ENCODE measurements at regions not wholly inside any gene's neighbourhood (a gene's known extent, or its start where the extent isn't known, plus 50 kb on each side); places are given as distances from the start of the nearest gene placed in this dataset.

DNA sequence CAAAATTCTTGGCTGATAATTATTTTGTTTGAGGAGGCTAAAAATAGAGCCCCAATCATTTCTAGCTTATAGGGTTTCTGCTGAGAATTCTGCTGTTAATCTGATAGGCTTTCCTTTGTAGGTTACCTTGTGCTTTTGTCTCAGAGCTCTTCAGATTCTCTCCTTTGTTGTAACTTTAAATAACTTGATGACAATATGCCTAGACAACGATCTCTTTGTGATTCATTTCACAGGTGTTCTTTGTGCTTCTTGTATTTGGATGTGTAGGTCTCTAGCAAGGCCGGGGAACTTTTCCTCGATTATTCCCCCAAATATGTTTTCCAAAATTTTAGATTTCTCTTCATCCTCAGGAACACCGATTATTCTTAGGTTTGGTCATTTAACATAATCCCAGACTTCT is 376.5 kb upstream of the MAN1A1 start:
- H3K27me3 ChIP-seq (ENCODE audit: control insufficient read depth, insufficient read depth, low read length) = no peaks in the 10 kb centered on the region
- no peak overlapping the region for H3K9ac ChIP-seq (ENCODE audit: low read length)
- no peak overlapping the region for H3K27ac ChIP-seq (ENCODE audit: low read depth, low read length)
- H3K4me1 ChIP-seq (ENCODE audit: control insufficient read depth, insufficient read depth, low read length) = no peaks in the 10 kb centered on the region
- no peaks in the 10 kb centered on the region for H3K36me3 ChIP-seq (ENCODE audit: control insufficient read depth, insufficient read depth, low read length)
- H3K4me3 ChIP-seq (ENCODE audit: low read length) = no peak overlapping the region

DNA sequence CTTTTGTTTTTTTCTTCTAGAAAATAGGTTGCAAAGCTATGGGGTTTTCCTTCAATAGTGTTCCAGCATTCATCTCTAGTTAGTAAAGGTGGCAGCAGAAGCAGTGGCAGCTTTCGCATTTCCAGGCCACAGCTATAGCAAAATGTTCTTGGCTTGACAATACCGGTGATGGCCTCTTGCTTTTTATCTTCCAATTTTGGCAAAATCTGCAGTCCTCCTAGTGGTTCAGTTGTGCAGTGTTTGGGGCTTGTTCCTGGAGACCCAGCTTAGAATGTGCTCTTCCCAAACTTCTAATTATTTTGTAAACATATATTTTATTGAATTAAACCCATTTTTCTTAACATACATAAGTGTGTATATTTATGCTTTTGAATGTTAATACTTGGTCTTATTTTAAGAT is 370.6 kb upstream of the MAN1A1 start:
- Histone ChIP-seq H3K9ac (ENCODE audit: low read length) (no peak overlapping the region), H3K36me3 (ENCODE audit: control insufficient read depth, insufficient read depth, low read length) (no peaks in the 10 kb centered on the region), H3K27ac (ENCODE audit: low read depth, low read length) (no peak overlapping the region), H3K4me3 (ENCODE audit: low read length) (no peak overlapping the region), H3K4me1 (ENCODE audit: control insufficient read depth, insufficient read depth, low read length) (no peaks in the 10 kb centered on the region), H3K27me3 (ENCODE audit: control insufficient read depth, insufficient read depth, low read length) (no peaks in the 10 kb centered on the region)

DNA sequence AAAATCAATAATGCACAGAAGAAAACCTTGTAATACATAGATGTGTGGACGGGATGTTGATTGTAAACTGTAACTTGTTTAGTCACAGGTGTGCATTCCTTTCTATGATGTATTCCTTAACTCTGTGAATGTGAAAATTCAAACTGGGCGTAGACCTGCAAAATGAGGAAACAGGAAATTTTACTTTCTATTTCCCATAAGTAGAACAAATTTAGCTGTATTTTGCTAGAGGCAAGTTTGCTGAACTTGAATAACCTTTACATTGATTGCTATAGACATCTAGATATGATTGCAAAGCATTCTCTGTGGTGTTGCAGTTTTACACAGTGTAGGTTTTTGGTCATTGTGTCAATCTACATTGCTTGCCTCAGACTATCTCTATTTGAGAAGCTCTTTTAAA is 368.4 kb upstream of the MAN1A1 start:
- Histone ChIP-seq H3K36me3 (ENCODE audit: control insufficient read depth, insufficient read depth, low read length) (no peaks in the 10 kb centered on the region), H3K27ac (ENCODE audit: low read depth, low read length) (no peak overlapping the region), H3K27me3 (ENCODE audit: control insufficient read depth, insufficient read depth, low read length) (no peaks in the 10 kb centered on the region), H3K4me1 (ENCODE audit: control insufficient read depth, insufficient read depth, low read length) (no peaks in the 10 kb centered on the region), H3K4me3 (ENCODE audit: low read length) (no peak overlapping the region), H3K9ac (ENCODE audit: low read length) (no peak overlapping the region)

DNA sequence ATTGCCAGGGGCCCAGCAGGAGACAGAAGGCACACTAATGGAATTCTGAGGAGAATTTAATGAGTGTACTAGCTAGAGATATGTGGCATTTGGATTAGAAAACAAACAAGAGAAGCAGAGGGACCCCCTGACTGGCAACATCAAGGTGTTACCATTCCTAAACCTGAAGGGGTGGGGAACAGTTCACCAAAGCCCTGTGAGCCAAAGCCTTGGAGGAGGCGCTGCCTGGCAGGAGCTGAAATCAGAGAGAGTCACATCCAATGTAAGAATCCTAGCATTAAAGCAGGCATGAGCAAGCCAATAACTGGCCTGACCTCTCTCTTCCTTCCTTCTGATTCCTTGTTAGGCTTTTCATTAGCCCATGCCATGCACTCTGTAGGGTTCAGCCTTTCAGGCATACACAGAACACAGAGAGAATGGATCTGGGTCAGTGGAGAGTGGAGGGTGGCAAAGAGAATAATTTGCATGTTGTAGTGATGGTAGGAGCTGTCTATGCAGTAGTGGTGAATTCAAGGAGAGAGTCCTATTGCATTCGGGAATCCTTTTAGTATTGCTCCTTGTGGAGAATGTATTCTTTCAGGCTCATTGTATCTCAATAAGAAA is 367.2 kb upstream of the MAN1A1 start:
- H3K9ac ChIP-seq (ENCODE audit: low read length) = no peak overlapping the region

DNA sequence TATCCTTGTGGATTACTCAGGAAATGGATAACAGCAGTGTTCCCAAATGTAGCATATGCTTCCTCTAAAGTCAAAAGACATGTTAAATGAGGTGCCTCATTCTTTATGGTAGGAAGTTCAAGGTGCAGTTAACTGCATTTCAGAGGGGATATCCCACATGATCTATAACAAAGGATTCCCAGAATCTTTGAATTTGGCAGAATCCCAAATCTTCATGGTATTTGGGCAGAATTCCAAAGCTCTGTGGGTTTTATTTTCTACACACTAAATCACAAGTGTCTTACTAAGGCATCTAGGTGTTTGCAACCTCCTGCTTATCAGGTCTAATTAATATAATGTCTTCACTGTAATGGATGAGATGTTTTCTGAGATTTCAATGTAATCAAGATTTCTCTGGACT is 364.3 kb upstream of the MAN1A1 start:
- no peak overlapping the region for H3K27ac ChIP-seq (ENCODE audit: low read depth, low read length)
- H3K36me3 ChIP-seq (ENCODE audit: control insufficient read depth, insufficient read depth, low read length) = no peaks in the 10 kb centered on the region
- H3K9ac ChIP-seq (ENCODE audit: low read length) = no peak overlapping the region
- no peaks in the 10 kb centered on the region for H3K4me1 ChIP-seq (ENCODE audit: control insufficient read depth, insufficient read depth, low read length)
- no peaks in the 10 kb centered on the region for H3K27me3 ChIP-seq (ENCODE audit: control insufficient read depth, insufficient read depth, low read length)
- no peak overlapping the region for H3K4me3 ChIP-seq (ENCODE audit: low read length)

More for the DNA sequence above, 367.2 kb upstream of the MAN1A1 start:
- no peak overlapping the region for H3K4me3 ChIP-seq (ENCODE audit: low read length)
- no peak overlapping the region for H3K27ac ChIP-seq (ENCODE audit: low read depth, low read length)
- no peaks in the 10 kb centered on the region for H3K4me1 ChIP-seq (ENCODE audit: control insufficient read depth, insufficient read depth, low read length)
- no peaks in the 10 kb centered on the region for H3K36me3 ChIP-seq (ENCODE audit: control insufficient read depth, insufficient read depth, low read length)
- H3K27me3 ChIP-seq (ENCODE audit: control insufficient read depth, insufficient read depth, low read length) = no peaks in the 10 kb centered on the region

DNA sequence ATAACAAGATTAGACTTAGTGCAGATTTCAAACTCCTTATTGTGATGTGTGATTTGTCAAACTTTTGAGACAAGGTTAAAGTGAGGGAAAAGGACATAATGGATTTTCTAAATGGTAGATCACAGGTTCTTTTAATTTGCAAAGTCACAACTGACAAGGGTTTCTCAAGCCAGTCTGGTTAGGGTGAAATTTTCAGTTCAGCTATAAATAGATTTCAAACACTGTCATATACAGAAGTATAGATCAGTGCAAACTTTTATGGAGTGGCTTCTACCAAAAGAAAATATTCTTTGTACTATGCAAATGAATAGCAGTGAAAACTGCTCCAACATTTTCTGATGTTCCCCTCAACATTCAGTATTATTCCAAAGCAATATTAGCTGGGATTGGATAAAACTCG is 337.1 kb upstream of the MAN1A1 start:
- Histone ChIP-seq H3K27me3 (ENCODE audit: control insufficient read depth, insufficient read depth, low read length) (no peaks in the 10 kb centered on the region), H3K4me3 (ENCODE audit: low read length) (no peak overlapping the region), H3K4me1 (ENCODE audit: control insufficient read depth, insufficient read depth, low read length) (no peaks in the 10 kb centered on the region), H3K9ac (ENCODE audit: low read length) (no peak overlapping the region), H3K36me3 (ENCODE audit: control insufficient read depth, insufficient read depth, low read length) (no peaks in the 10 kb centered on the region), H3K27ac (ENCODE audit: low read depth, low read length) (no peak overlapping the region)

DNA sequence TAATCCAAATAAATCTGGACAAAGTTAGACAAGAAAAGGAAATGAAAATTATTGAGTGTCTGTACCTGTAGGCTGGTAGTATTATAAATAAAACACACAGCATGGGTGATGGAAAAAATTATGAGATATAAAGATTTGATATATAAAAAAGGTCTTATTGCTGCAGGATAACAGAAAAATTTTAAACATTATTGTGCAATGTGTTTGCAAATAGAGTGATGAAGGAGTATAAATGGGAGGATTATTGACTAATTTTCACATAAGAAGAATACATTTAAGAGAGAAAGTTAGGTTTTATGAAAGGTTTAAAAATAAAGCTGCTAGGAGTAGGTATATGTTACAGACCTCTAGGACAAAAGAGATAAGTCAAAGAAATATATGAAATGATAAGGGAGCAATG is 336.7 kb upstream of the MAN1A1 start:
- Histone ChIP-seq H3K36me3 (ENCODE audit: control insufficient read depth, insufficient read depth, low read length) (no peaks in the 10 kb centered on the region), H3K9ac (ENCODE audit: low read length) (no peak overlapping the region), H3K27ac (ENCODE audit: low read depth, low read length) (no peak overlapping the region), H3K4me1 (ENCODE audit: control insufficient read depth, insufficient read depth, low read length) (no peaks in the 10 kb centered on the region), H3K27me3 (ENCODE audit: control insufficient read depth, insufficient read depth, low read length) (no peaks in the 10 kb centered on the region), H3K4me3 (ENCODE audit: low read length) (no peak overlapping the region)

DNA sequence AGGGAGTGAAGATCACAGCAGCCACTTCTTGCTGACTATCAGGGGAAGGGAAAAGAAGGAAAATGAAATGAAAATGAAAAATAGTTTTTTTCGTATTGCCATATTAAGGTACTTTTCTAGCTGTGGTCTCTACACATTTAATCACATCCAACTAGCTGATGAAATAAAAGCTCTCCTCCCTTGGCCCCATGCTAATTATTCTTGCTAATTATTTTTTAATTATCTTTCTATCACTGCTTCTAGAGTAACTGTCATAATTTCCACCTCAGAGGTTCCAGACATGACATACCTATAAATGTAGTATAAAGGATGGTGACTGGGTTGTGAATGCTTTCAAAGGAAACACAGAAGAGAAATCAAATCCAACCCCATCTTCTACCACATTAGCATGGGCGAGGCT is 334.1 kb upstream of the MAN1A1 start:
- H3K27me3 ChIP-seq (ENCODE audit: control insufficient read depth, insufficient read depth, low read length) = no peaks in the 10 kb centered on the region
- H3K4me1 ChIP-seq (ENCODE audit: control insufficient read depth, insufficient read depth, low read length) = no peaks in the 10 kb centered on the region
- no peaks in the 10 kb centered on the region for H3K36me3 ChIP-seq (ENCODE audit: control insufficient read depth, insufficient read depth, low read length)
- no peak overlapping the region for H3K9ac ChIP-seq (ENCODE audit: low read length)
- H3K4me3 ChIP-seq (ENCODE audit: low read length) = no peak overlapping the region
- no peak overlapping the region for H3K27ac ChIP-seq (ENCODE audit: low read depth, low read length)

DNA sequence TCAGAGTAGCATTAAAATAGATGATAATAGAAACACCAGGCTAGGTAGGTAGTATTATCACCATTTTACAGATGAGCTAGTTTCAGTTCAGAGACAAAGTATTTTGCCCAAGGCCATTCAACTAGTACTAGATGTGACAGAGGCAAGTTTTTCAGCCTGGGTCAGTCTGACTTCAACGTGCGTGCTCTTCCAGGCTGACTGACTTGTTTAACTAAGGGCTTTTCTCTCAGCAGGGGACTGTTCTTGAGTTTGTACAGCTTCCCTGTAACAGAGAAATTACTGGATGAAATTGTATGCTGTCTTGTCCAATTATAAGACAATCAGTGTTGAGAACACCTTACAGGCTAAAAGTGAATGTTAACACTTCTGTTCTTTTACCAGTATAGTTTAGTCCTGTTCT is 333.5 kb upstream of the MAN1A1 start:
- no peak overlapping the region for H3K27ac ChIP-seq (ENCODE audit: low read depth, low read length)
- H3K36me3 ChIP-seq (ENCODE audit: control insufficient read depth, insufficient read depth, low read length) = no peaks in the 10 kb centered on the region
- H3K27me3 ChIP-seq (ENCODE audit: control insufficient read depth, insufficient read depth, low read length) = no peaks in the 10 kb centered on the region
- no peak overlapping the region for H3K9ac ChIP-seq (ENCODE audit: low read length)
- no peaks in the 10 kb centered on the region for H3K4me1 ChIP-seq (ENCODE audit: control insufficient read depth, insufficient read depth, low read length)
- no peak overlapping the region for H3K4me3 ChIP-seq (ENCODE audit: low read length)

DNA sequence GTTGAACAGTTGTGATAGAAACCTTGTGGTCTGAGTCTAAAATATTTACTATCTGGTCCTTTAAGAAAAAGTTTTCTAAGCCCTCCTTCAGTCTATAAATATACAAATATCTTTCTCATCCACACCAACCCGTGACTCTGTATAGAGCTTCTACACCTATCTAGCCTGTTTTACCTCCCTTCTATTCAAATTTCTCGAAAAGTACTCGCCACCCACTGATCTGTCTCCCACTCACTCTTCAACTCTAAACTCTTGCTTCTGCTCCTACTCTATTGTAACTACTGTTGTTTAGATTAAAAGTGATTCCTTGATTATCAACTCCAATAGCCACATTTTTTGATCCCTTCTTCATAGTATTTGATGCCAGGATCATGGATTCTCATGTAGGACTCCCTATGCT is 329.4 kb upstream of the MAN1A1 start:
- H3K4me1 ChIP-seq (ENCODE audit: control insufficient read depth, insufficient read depth, low read length) = no peaks in the 10 kb centered on the region
- no peak overlapping the region for H3K9ac ChIP-seq (ENCODE audit: low read length)

DNA sequence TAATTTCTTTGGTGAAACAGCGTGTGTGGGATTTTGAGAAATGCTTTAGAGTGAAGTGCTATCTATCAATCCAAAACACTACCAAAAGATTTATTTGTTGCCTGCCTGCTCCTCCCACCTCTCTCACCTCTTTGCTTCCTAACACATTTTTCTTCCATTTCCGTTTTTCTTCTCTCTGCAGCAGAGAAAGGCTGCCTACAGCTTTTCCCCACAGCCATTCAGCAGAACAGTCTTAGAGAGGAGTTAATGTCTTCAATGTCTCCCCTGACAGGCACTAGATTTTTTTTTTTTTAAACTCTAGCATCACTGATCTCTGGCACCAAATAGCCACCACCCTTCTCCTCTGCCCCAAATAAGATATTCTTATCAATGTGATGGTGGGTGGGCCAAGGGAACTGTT is 327.8 kb upstream of the MAN1A1 start:
- H3K27me3 ChIP-seq (ENCODE audit: control insufficient read depth, insufficient read depth, low read length) = no peaks in the 10 kb centered on the region
- no peak overlapping the region for H3K9ac ChIP-seq (ENCODE audit: low read length)
- H3K4me3 ChIP-seq (ENCODE audit: low read length) = no peak overlapping the region
- no peaks in the 10 kb centered on the region for H3K4me1 ChIP-seq (ENCODE audit: control insufficient read depth, insufficient read depth, low read length)
- H3K36me3 ChIP-seq (ENCODE audit: control insufficient read depth, insufficient read depth, low read length) = no peaks in the 10 kb centered on the region
- H3K27ac ChIP-seq (ENCODE audit: low read depth, low read length) = no peak overlapping the region

More for the DNA sequence above, 329.4 kb upstream of the MAN1A1 start:
- H3K36me3 ChIP-seq (ENCODE audit: control insufficient read depth, insufficient read depth, low read length) = no peaks in the 10 kb centered on the region
- H3K27ac ChIP-seq (ENCODE audit: low read depth, low read length) = no peak overlapping the region
- H3K27me3 ChIP-seq (ENCODE audit: control insufficient read depth, insufficient read depth, low read length) = no peaks in the 10 kb centered on the region
- no peak overlapping the region for H3K4me3 ChIP-seq (ENCODE audit: low read length)

DNA sequence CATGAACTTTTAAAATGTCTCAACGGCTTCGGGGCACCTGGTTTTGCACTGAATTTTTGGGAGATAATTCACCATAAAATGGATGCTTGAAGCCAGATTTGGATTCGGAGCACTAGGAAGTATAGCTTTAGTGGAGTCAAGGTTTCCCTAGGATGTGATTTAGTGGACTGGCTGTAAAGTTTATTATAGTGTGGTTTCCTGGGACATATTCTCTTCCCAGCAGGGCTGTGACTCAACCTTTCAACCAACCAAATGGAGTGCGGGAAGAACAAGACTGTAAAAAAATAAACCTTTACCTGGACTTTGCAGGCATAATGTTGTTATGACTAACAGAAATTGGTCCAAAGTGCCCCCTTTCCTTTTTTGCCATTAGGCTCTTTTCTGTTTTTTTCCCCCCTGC is 327.4 kb upstream of the MAN1A1 start:
- Histone ChIP-seq H3K27me3 (ENCODE audit: control insufficient read depth, insufficient read depth, low read length) (no peaks in the 10 kb centered on the region), H3K36me3 (ENCODE audit: control insufficient read depth, insufficient read depth, low read length) (no peaks in the 10 kb centered on the region), H3K4me1 (ENCODE audit: control insufficient read depth, insufficient read depth, low read length) (no peaks in the 10 kb centered on the region), H3K4me3 (ENCODE audit: low read length) (no peak overlapping the region), H3K9ac (ENCODE audit: low read length) (no peak overlapping the region), H3K27ac (ENCODE audit: low read depth, low read length) (no peak overlapping the region)

DNA sequence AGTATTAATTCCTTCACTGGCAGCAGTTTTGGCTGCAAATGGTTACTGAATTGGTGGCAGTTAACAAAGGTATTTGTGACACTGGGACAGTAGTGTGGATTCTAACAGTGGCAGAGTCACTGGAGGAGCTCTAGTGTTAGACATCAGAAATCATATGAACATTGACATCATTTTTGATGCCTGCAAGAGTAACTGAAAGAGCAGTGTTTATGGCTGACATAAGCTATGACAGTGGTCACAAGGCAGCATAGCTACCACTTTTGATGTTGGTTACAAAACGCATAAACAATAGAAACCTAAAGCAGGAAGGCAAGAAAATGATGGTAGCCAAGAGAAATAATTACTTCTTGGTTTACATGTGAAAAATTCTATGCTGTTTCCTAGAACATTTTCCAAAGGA is 326.7 kb upstream of the MAN1A1 start:
- Histone ChIP-seq H3K27me3 (ENCODE audit: control insufficient read depth, insufficient read depth, low read length) (no peaks in the 10 kb centered on the region), H3K4me3 (ENCODE audit: low read length) (no peak overlapping the region), H3K4me1 (ENCODE audit: control insufficient read depth, insufficient read depth, low read length) (no peaks in the 10 kb centered on the region), H3K36me3 (ENCODE audit: control insufficient read depth, insufficient read depth, low read length) (no peaks in the 10 kb centered on the region), H3K27ac (ENCODE audit: low read depth, low read length) (no peak overlapping the region), H3K9ac (ENCODE audit: low read length) (no peak overlapping the region)

Data from rectal smooth muscle tissue (tissue), 1 donor.